Daoy (cell line): ENCODE measurements at regions not wholly inside any gene's neighbourhood (a gene's known extent, or its start where the extent isn't known, plus 50 kb on each side); places are given as distances from the start of the nearest gene placed in this dataset.
"Not testable (repeated sequence)": the region's sequence is repeated elsewhere in the genome, so short reads cannot be mapped to it uniquely, and the experiment has no call there.

Experiments
- DNase-seq: peaks from one replicate; pipeline ENCODE4 v3.0.0-alpha.2; 2015; ENCODE audit warnings: low read depth

DNA sequence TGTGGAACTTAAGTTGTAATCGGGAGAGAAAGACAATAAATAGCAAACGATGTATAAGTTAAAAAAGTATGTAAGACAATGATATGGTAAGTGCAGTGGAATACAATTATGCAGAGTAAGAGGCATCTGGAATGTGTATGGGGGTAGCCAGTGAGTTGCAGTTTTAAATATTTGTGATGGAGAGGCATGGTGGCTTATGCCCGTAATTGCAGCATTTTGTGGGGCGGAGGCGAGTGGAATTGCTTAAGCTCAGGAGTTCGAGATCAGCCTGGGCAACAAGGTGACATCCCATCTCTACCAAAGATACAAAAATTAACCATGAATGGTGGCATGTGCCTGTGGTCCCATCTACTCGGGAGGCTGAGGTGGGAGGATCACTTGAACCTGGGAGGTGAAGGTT, 52.5 kb upstream of the WDFY3 start:
- no peak for DNase-seq

DNA sequence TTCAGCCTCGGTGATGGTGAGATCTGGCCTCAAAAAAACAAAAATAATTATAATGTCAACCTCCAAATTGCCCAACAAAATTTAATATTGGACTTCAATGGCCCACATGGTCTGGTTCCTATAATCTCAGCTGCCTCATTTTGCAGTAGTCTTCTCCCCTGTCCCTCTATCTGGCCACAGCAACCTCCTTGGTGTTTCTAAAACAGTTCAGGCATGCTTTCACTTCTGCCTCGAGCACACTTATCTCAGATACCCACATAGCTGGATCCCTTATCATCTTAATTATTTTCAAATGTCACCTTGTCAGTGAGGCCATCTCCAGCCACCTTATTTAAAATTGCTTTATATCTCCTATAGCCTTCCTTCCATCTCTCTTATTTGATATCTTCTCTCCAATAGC, 52.9 kb upstream of the WDFY3 start:
- no peak for DNase-seq

DNA sequence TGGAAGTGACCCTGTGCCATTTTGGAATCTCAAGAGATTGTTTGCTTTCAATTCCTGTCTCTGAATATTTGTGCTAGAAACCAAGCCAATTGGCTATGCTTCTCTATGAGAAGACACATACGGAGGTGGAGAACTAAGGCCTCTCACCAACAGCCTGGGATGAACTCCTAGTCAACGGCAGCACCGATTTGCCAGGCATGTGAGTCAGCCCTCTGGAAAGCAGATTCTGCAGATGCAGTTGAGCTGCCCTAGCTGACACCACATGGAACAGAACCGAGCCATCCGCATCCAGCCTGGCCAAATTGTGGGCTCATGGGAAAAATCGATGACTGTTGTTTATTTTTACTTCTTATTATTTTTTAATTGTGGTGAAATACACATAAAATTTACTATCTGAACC, 58.2 kb upstream of the WDFY3 start:
- no peak for DNase-seq

DNA sequence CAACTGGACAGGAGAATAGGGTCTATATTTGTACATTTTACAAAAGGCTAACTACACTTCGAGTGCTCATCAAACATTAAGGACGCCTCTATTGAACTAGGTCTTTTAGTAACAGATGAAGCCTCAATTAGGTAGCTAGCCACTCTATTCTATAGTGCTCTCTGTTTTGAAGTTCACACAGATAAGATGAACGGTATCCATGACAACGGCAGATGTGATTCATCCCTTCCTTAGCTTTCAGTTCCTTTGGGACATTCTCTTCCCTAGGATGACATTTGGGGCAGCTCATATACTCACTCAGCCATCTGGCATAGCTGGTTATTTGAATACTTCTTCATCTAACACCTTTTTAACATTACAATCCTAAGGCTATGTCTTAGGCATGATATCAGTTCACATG, 62.4 kb upstream of the WDFY3 start:
- DNase-seq = peak; percentile 3

DNA sequence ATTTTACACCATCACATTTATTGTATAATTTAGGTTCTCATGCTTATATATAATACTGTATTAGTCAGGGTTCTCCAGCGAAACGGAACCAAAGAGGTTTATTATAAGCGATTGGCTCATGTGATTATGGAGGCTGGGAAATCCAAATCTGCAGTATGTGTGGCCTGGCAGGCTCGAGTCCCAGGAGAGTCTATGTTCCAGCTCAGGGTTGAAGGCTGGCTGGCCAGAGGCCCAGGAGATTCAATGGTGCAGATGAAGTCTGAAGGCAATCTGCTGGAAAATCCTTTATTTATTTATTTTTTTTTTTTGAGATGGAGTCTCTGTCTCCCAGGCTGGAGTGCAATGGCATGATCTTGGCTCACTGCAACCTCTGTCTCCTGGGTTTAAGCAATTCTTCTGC, 63.0 kb upstream of the WDFY3 start:
- no peak for DNase-seq

DNA sequence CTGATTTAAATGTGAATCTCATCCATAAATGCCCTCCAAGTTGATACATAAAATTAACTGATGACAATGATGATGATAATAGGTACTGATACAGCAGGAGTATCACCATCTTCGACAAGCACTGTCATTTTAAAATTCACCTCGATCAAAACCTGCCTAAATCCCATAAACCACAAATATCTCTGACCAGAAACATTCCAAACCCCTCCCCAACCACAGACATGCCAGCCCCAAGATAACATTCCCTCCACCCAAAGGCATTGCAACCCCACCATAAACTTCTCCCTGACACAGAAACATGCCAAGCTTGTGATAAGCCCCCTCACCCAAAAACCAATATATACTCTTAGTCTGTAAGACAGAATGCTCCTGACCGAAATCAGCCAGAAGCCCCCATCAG, 63.7 kb upstream of the WDFY3 start:
- no peak for DNase-seq

DNA sequence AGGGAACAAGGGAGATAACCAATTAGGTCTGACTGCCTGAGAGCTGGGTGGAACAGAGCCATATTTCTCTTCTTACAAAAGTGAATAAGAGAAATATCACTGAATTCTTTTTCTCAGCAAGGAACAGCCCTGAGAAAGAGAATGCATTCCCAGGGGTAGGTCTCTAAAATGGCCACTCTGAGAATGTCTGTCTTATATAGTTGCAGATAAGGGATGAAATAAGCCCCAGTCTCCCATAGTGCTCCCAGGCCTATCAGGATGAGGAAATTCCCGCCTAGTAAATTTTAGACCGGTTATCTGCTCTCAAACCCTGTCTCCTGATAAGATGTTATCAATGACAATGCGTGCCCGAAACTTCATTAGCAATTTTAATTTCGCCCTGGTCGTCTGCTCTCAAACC, 67.3 kb upstream of the WDFY3 start:
- DNase-seq = not testable (repeated sequence)

DNA sequence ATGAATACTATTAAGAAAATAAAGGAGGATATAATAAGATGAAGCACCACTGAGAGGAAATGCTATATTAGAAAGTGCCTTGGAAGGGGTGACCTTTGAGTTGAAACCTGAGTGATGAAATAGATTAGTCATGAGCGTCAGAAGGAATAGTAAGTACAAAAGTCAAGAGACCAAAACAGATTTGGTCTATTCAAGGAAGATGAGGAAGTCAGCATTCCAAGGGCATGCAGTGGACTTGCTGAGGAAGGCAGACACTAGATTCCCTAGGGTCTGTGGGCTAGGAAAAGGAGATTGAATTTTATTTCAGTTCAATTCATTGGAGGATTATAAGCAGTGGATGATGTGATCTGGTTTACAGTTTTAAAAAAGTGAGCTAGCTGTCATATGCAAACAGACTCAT, 73.0 kb upstream of the WDFY3 start:
- no peak for DNase-seq

DNA sequence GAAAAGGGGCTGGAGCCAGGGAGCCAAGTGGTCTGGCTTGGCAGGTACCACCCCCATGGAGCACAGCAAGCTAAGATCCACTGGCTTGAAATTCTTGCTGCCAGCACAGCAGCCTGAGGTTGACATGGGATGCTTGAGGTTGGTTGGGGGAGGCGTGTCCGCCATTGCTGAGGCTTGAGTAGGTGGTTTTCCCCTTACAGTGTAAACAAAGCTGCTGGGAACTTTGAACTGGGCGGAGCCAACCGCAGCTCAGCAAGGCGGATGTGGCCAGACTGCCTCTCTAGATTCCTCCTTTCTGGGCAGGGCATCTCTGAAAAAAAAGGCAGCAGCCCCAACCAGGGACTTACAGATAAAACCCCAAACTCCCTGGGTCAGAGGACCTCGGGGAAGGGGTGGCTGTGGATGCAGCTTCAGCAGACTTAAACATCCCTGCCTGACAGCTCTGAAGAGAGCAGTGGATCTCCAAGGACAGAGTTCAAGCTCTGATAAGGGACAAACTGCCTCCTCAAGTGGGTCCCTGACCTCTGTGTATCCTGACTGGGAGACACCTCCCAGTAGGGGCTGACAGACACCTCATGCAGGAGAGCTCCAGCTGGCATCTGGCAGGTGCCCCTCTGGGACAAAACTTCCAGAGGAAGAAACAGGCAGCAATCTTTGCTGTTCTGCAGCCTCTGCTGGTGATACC, 77.5 kb upstream of the WDFY3 start:
- peak; percentile 16 for DNase-seq

DNA sequence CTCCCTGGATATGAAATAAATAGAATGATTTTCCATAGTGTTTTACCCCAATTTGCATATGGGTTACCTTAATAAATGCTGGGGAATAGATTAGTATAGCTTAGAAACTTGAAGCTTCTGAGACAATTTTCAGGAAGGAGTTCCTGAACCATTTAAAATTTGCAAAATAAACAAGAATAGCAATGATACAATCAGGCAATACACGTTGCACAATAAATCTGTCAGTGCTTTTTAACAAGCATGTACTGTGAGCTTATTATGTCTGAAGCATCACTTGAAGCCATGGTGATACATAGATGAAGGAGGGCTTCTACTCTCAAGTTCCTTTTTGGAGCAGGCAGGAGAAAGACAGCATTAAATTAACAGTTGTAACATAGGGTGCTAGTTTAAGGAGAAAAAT, 84.2 kb upstream of the WDFY3 start:
- DNase-seq = no peak

DNA sequence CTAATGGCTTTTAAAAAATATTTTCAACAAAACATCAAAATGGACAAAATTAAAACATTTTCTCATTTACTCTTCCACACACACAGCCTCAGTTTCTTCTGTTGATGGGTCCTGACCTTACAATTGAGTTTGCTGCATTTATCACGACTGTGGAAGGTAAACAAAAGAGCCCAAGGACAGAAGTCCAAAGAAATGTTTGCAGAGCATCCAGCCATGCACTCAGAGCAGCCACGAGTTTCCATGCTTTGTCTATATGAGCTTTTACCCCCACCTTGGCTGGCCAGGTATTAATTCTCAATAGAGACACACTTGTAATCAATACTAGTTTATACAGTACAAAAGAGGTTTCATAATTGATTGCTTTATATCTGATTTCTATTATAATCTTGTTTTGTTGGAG, 85.0 kb upstream of the WDFY3 start:
- no peak for DNase-seq

DNA sequence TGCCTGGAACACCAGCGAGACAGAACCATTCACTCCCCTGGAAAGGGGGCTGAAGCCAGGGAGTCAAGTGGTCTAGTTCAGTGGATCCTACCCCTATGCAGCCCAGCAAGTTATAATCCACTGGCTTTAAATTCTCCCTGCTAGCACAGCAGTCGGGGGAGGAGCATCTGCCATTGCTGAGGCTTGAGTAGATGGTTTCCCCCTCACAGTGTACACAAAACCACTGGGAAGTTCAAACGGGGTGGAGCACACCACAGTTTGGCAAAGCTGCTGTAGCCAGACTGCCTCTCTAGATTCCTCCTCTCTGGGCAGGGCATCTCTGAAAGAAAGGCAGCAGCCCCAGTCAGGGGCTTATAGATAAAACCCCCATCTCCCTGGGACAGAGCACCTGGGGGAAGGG, 88.4 kb upstream of the WDFY3 start:
- DNase-seq = not testable (repeated sequence)

DNA sequence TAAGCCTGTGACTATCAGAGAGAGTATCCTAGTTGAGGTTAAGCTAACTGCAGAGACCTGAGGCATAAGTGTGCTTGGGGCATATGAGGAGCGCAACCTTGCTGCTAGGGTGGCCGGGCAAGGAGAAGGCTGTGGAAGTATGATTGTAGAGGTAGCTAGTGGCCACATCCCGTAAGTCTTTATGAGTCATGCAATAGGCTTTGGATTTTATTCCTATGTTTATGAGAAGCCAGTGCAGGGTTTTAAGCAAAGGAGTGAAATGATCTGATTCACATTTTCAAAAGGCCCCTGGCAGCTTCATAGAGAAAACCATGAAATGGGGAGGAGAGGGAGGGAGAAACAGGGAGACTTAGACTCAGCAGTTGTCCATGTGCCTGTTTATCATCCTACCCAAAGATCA, 92.1 kb upstream of the WDFY3 start:
- DNase-seq = no peak

DNA sequence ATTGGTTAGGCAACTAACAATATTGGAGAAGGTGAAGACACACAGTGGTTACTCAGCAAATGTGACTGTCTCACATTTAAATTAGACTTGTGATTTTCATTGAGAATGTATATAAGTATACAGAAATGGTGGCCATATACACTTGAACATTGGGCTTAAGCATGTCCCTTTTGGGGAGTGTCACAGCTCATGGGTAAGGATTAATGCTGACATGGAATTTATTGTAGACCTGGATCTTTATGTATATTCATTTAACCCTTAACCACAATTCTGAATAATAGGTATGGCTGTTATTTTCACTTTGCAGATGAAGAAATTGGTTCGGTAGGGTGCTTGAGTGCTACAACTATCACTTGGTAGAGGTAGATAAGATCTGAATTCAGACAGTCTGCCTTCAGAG, 95.5 kb upstream of the WDFY3 start:
- DNase-seq = no peak

DNA sequence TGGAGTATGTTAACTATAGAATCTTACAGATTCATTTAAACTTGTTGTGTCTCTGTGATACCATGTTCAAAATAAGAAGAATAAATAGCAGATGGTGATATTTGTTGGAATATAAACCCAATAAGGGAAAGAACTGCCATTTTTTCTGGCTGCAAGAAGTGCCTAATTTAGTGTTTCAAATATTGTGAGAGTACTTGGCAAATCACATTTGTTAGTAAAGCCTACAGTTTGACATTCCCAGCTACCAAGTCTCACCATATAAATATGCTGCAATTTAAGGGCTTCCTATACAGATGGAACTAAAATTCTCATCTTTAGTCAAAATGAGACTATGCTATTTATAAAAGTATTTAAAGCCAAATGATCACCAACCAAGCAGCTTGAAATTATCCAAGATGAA, 96.0 kb upstream of the WDFY3 start:
- DNase-seq = no peak

DNA sequence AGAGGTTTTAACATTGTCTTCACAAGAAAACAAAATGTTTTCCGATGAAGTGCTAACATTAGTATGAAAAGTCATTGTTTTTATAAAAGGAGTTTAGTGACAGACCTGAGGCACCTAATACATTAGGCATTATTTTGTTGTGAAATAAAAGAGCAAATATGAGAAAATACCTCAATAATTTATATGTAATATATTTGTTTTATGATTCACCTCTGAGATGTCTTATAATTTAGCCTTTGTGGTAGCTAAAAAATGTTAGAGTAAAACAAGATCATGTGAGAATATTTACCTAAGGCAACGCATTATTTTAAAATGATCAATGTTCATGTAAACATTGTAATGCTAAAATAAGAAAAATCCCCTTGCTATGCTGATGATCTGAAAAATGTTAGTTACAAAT, 100.9 kb upstream of the WDFY3 start:
- DNase-seq = no peak

DNA sequence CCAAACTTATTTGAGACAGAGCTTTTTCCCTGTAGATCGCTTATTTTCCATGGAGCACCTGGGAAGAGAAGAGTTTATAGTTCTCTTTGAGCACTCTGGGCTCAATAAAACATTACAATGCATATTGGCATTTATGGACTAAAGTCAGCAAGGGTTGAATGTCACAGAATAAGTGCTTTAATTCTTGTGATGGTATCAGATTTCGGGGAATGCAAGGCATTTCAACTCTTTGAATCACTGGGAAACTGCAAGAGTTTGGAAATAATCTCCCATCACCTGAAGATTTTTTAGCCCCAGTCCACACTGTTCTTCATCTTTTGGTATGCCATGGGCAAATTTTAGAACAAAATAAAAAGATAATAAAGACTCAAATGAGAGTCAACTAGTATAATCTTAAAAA, 111.5 kb upstream of the WDFY3 start:
- DNase-seq = no peak

DNA sequence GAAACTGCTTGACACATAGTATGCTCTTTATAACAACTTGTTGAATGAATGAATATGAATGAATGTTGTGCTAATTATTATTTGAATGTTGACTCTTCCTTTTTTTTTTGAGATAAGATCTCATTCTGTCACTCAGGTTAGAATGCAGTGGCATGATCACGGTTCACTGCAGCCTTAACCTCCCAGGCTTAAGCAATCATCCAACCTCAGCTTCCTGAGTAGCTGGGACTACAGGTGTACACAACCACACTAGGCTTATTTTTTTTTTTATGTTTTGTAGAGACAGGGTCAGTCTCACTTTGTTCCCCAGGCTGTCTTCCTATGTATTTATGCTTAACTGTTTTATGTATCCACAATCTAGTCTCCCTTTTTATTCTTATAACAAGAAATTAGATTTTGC, 114.7 kb upstream of the WDFY3 start:
- DNase-seq = no peak

DNA sequence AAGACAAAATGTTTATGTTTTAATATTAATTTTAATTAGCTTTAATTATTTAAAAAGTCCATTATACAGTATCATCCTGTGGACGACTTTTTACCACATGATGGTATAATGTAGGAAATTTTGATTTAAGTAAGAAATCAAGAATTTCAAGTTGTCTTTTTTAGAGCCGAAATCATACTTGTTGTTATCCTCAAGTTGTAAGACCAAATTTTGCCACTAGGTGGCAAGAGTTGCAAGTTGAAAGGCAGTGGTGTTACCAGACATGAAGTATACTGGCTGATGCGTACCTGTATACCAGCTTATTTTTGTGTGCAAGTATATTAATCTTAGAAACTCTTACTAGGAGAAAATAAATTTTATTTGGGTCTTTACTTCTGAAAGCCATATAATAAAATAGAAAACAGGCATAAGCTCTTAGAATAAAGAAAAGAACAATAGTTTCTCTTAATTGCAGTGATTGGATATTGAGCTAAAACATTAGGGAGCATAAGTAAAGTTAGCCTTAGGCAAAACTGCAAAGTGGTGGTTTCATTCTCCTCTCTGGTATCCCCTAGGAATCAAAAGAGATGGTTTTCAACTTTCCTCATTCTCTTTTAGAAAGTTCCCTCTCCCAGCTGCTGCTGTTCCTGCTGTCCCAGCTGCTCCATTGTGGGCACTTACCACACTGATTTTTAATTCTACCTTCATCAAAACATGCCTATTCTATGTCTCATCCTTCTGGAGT, 118.0 kb upstream of the WDFY3 start:
- peak; percentile 21 for DNase-seq

DNA sequence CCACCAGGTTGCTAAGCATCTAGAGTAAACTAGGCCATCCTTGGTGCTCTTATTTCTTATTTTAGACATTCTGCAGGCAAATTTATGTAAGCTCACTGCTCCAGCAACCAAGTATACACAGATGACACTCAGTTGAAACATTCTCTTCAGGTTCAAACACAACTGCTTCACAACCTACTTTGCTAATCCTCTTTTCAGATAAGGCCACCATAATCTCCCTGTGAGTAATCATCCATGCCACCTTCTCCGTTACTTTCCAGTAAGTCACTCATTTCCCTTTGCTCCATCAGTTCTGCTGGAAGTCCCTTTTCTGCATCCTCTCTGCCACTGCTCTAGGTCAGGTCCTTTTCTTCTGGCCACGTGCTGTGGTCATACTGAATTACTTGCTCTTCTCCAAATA, 120.2 kb upstream of the WDFY3 start:
- no peak for DNase-seq

DNA sequence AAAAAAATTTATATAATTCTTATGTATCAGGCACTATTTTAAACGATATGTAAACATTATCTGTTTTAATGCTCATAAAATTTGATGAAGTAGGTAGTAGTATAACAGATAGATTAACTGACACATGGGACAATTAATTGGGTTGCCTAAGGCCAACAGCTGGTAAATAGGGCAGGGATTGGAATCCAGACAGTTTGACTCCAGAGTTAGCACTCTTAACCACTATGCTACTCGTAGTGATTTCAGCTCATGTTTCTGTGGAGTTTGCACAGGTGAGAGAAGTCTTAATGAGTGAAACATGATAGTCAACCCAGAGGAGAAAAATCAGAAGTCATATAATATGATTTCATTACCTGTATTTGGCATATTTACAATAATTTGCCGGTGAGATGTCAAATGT, 126.0 kb upstream of the WDFY3 start:
- no peak for DNase-seq

DNA sequence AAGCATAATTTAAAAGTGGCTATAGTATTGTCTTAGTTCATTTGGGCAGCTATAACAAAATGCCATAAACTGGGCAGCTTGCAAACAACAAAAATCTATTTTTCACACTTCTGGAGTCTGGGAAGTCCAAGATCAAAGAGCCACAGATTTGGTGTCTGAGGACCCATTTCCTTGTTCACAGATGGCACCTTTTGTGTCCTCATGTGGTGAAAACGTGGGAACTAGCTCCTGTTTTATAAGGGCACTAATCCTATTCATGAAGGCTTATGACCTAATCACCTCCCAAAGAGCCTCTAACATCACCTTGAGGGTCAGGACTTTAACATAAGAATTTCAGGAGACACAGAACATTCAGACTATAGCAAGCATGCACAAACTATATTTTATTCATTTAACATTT, 126.5 kb upstream of the WDFY3 start:
- DNase-seq = no peak

DNA sequence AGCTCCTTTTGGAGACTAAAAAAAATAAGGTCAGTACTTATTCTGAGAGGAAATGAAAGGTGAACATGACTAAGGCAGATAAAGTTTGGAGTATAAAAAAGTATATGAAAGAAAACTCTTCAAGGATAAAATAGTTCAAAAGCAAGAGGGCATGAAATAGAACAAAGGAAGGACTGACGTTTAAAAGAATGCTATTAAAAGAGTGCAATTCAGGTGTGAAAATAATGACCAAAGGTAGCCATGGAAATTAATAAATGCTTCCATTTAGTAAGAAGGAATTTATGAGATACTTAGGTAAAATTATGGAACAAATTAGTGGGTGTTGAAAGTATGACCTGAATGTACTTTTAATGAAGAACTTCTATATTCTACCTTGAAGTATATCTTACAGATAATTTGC, 128.2 kb upstream of the WDFY3 start:
- no peak for DNase-seq

DNA sequence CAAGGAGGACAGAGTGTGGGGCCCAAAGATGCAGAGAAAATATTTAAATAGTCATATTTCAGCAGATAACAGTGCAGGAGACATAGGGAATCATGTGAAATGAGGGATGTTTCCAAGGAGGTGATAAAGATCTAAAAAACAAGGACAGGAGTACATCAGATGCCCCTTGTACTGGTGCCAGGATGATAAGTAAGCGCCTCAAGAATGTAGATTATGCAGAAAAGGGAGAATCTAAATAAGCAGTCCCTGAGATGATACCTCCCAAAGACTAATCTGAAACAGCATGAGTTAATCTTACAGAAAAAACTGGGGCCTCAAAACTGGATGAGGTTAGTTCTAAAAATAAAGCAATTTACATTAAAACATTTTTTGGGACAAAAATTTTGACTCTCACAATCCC, 136.1 kb upstream of the WDFY3 start:
- DNase-seq = no peak
